ENCODE measurements at regions not wholly inside any gene's neighbourhood (a gene's known extent, or its start where the extent isn't known, plus 50 kb on each side); places are given as distances from the start of the nearest gene placed in this dataset.

DNA sequence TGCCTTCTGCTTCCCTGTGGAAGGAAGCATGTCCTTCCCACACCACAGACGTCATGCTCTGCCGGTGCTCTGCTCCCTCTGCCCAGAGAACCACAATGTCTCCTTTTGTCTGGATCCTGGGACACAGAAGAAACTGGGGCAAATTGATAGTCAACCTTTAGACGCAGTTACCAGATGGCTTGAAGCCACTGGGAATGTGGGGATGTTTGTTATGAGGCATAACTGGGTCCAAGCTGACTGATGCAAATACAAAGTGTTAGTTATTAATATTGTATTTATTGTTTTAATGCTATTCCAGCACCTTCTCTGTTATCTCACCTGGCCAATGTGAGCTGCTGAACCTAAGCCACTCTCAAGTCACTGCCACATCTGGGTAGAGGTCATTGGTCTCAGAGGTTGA, 322.2 kb downstream of the SHANK2 start (continued):
- TF ChIP-seq, protein P1, sequence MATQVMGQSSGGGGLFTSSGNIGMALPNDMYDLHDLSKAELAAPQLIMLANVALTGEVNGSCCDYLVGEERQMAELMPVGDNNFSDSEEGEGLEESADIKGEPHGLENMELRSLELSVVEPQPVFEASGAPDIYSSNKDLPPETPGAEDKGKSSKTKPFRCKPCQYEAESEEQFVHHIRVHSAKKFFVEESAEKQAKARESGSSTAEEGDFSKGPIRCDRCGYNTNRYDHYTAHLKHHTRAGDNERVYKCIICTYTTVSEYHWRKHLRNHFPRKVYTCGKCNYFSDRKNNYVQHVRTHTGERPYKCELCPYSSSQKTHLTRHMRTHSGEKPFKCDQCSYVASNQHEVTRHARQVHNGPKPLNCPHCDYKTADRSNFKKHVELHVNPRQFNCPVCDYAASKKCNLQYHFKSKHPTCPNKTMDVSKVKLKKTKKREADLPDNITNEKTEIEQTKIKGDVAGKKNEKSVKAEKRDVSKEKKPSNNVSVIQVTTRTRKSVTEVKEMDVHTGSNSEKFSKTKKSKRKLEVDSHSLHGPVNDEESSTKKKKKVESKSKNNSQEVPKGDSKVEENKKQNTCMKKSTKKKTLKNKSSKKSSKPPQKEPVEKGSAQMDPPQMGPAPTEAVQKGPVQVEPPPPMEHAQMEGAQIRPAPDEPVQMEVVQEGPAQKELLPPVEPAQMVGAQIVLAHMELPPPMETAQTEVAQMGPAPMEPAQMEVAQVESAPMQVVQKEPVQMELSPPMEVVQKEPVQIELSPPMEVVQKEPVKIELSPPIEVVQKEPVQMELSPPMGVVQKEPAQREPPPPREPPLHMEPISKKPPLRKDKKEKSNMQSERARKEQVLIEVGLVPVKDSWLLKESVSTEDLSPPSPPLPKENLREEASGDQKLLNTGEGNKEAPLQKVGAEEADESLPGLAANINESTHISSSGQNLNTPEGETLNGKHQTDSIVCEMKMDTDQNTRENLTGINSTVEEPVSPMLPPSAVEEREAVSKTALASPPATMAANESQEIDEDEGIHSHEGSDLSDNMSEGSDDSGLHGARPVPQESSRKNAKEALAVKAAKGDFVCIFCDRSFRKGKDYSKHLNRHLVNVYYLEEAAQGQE (IDR thresholded peaks at IDR 0.05; ENCODE audit: low read depth): no peak
- TF ChIP-seq SRF (IDR thresholded peaks at IDR 0.05; ENCODE audit: low read depth): no peak
- TF ChIP-seq RAD21 (IDR thresholded peaks at IDR 0.05; ENCODE audit: low read depth): no peak
- TF ChIP-seq ZNF274 (IDR thresholded peaks at IDR 0.05; ENCODE audit: low read depth, low read length): no peak
- no peak for TF ChIP-seq POLR2AphosphoS5 (IDR thresholded peaks at IDR 0.05; ENCODE audit: low read depth, low read length)
- TF ChIP-seq, protein P2, sequence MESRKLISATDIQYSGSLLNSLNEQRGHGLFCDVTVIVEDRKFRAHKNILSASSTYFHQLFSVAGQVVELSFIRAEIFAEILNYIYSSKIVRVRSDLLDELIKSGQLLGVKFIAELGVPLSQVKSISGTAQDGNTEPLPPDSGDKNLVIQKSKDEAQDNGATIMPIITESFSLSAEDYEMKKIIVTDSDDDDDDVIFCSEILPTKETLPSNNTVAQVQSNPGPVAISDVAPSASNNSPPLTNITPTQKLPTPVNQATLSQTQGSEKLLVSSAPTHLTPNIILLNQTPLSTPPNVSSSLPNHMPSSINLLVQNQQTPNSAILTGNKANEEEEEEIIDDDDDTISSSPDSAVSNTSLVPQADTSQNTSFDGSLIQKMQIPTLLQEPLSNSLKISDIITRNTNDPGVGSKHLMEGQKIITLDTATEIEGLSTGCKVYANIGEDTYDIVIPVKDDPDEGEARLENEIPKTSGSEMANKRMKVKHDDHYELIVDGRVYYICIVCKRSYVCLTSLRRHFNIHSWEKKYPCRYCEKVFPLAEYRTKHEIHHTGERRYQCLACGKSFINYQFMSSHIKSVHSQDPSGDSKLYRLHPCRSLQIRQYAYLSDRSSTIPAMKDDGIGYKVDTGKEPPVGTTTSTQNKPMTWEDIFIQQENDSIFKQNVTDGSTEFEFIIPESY (IDR thresholded peaks at IDR 0.05; ENCODE audit: extremely low read depth, insufficient replicate concordance, low read length): no peak

DNA sequence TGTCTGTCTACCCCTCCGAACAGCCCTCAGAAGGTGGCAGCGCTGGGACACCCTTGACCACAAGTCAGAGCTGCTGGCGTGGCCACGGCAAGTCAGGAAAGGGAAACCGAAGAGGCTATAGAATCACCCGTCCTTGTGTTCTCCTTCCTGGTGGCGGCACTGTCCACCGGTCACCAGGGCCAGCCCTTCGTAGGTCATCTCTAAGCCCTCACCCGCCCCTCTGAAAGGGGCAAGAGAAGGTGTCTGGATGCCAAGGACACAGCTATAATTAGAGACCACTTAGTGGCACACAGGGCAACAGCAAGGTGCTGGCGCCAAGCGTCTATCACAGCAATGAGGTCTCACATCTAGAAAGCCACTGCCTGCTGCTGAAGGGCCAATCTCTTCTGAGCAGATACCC, 320.9 kb downstream of the SHANK2 start:
- DNase-seq (ENCODE audit: low read depth, low spot score): no peak
- intact Hi-C loops (cut with micrococcal nuclease): no loop called here
- RAD21 ChIA-PET (ENCODE audit: low non-redundant PET in 1 of 2, low total read pairs in 2 of 2, uncharacterized antibody in 2 of 2, unreplicated experiment in 2 of 2): no interaction called here
- CTCF ChIA-PET: no interaction called here
- Histone ChIP-seq H2AFZ (ENCODE audit: low read depth, low read length, poor library complexity, severe bottlenecking) (no peak overlapping the region), H4K20me1 (ENCODE audit: insufficient read depth) (no peaks in the 10 kb centered on the region), H3K9ac (ENCODE audit: low read length) (no peak overlapping the region), H3K9me2 (ENCODE audit: insufficient read depth) (no peaks in the 10 kb centered on the region), H3K9me3 (ENCODE audit: control insufficient read depth in 1 of 2, insufficient read depth in 1 of 2, low read depth in 1 of 2, low read length in 2 of 2) (peaks cover 0 to 5% of the 10 kb centered on the region in 2 experiments; a peak in 2 of 4 replicates), H3K4me3 (replicated peaks in 1 of 2; ENCODE audit: low read depth in 1 of 2, low read length in 2 of 2) (no peak overlapping the region), H3K36me3 (ENCODE audit: control insufficient read depth in 1 of 2, insufficient read depth in 2 of 2, low read length in 2 of 2) (no peaks in the 10 kb centered on the region), H3K27me3 (ENCODE audit: insufficient read depth, low read length) (no peaks in the 10 kb centered on the region), H3K4me2 (ENCODE audit: low read length) (no peak overlapping the region), H3K27ac (ENCODE audit: low read depth, low read length) (no peak overlapping the region), H3K79me2 (ENCODE audit: insufficient read depth, low read length) (no peaks in the 10 kb centered on the region), H3K4me1 (ENCODE audit: control insufficient read depth in 1 of 2, insufficient read depth in 2 of 2, low read length in 2 of 2) (peaks cover 2 to 17% of the 10 kb centered on the region in 2 experiments; a peak in 2 of 4 replicates)
- no TSS peak for BruUV-seq (replicated peaks)
- POLR2A ChIA-PET: no interaction called here
- ATAC-seq: no peak
- TF ChIP-seq JUND (IDR thresholded peaks at IDR 0.05) (no peak), SRF (IDR thresholded peaks at IDR 0.05; ENCODE audit: low read depth) (no peak), FOSL1 (IDR thresholded peaks at IDR 0.05; ENCODE audit: low read depth) (no peak), EZH2 (IDR thresholded peaks at IDR 0.05) (no peak), SP1 (IDR thresholded peaks at IDR 0.05; ENCODE audit: low read depth) (no peak), RAD21 (IDR thresholded peaks at IDR 0.05; ENCODE audit: low read depth) (no peak), ZNF274 (IDR thresholded peaks at IDR 0.05; ENCODE audit: low read depth, low read length) (no peak), CBX3 (IDR thresholded peaks at IDR 0.05; ENCODE audit: low read depth) (no peak), EZH2phosphoT487 (IDR thresholded peaks at IDR 0.05; ENCODE audit: borderline replicate concordance) (no peak), EGR1 (IDR thresholded peaks at IDR 0.05; ENCODE audit: low read depth) (no peak), TCF7L2 (IDR thresholded peaks at IDR 0.05; ENCODE audit: borderline replicate concordance, extremely low read depth, insufficient read depth, insufficient read length) (no peak), POLR2A (IDR thresholded peaks at IDR 0.05; ENCODE audit: borderline replicate concordance, extremely low read depth, insufficient read depth, insufficient read length) (no peak)
- TF ChIP-seq, protein P3, sequence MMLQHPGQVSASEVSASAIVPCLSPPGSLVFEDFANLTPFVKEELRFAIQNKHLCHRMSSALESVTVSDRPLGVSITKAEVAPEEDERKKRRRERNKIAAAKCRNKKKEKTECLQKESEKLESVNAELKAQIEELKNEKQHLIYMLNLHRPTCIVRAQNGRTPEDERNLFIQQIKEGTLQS (IDR thresholded peaks at IDR 0.05): no peak
- TF ChIP-seq, protein P1 (IDR thresholded peaks at IDR 0.05; ENCODE audit: low read depth): no peak
- TF ChIP-seq, protein P4, sequence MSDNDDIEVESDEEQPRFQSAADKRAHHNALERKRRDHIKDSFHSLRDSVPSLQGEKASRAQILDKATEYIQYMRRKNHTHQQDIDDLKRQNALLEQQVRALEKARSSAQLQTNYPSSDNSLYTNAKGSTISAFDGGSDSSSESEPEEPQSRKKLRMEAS (IDR thresholded peaks at IDR 0.05): no peak
